Activated naive CD4-positive, alpha-beta T cell treated with anti-CD3 and anti-CD28 coated beads, Interleukin-2, amount 50 U/mL, for 24 hours (primary cell): ENCODE measurements at regions not wholly inside any gene's neighbourhood (a gene's known extent, or its start where the extent isn't known, plus 50 kb on each side); places are given as distances from the start of the nearest gene placed in this dataset.
"Not testable (repeated sequence)": the region's sequence is repeated elsewhere in the genome, so short reads cannot be mapped to it uniquely, and the experiment has no call there.

Experiments used
- H3K27ac Mint-ChIP-seq: one replicate; pipeline ENCODE4 v1.8.0; 2021; ENCODE audit warnings: mild to moderate bottlenecking, mixed read lengths
- H3K27me3 Mint-ChIP-seq: one replicate; pipeline ENCODE4 v1.8.0; 2021; ENCODE audit warnings: mixed read lengths
- H3K36me3 Mint-ChIP-seq: one replicate; pipeline ENCODE4 v1.8.0; 2021; ENCODE audit warnings: mixed read lengths
- H3K4me1 Mint-ChIP-seq: one replicate; pipeline ENCODE4 v1.8.0; 2021; ENCODE audit warnings: mixed read lengths
- H3K4me3 Mint-ChIP-seq: one replicate; pipeline ENCODE4 v1.8.0; 2021; ENCODE audit warnings: mild to moderate bottlenecking, mixed read lengths
- H3K9me3 Mint-ChIP-seq: one replicate; pipeline ENCODE4 v1.8.0; 2021; ENCODE audit warnings: mixed read lengths

GRCh38 chr7:3167551-3167950, 123.9 kb upstream of the CARD11 start:
- H3K9me3 Mint-ChIP-seq: no peaks in the 10 kb centered on the region
- no peak overlapping the region for H3K4me3 Mint-ChIP-seq
- no peaks in the 10 kb centered on the region for H3K36me3 Mint-ChIP-seq
- no peak overlapping the region for H3K27ac Mint-ChIP-seq
- H3K4me1 Mint-ChIP-seq: no peaks in the 10 kb centered on the region
- peaks cover 1% of the 10 kb centered on the region for H3K27me3 Mint-ChIP-seq

- Mint-ChIP-seq H3K27ac (no peak overlapping the region), H3K4me3 (no peak overlapping the region), H3K36me3 (no peaks in the 10 kb centered on the region), H3K4me1 (no peaks in the 10 kb centered on the region), H3K9me3 (no peaks in the 10 kb centered on the region), H3K27me3 (peaks cover 1% of the 10 kb centered on the region)
Observed at GRCh38 chr7:3168370-3168769, 124.7 kb upstream of the CARD11 start.

GRCh38 chr7:3168869-3169268, 125.2 kb upstream of the CARD11 start:
- H3K27ac Mint-ChIP-seq: no peak overlapping the region
- no peaks in the 10 kb centered on the region for H3K9me3 Mint-ChIP-seq
- peaks cover 1% of the 10 kb centered on the region for H3K27me3 Mint-ChIP-seq
- H3K36me3 Mint-ChIP-seq: no peaks in the 10 kb centered on the region
- H3K4me1 Mint-ChIP-seq: no peaks in the 10 kb centered on the region
- no peak overlapping the region for H3K4me3 Mint-ChIP-seq

GRCh38 chr7:3172768-3173280, 128.2 kb upstream of the SDK1 start:
- Mint-ChIP-seq H3K27me3 (peaks cover 1% of the 10 kb centered on the region), H3K4me3 (no peak overlapping the region), H3K36me3 (no peaks in the 10 kb centered on the region), H3K9me3 (no peaks in the 10 kb centered on the region), H3K4me1 (no peaks in the 10 kb centered on the region), H3K27ac (no peak overlapping the region)

- Mint-ChIP-seq H3K36me3 (no peaks in the 10 kb centered on the region), H3K4me1 (no peaks in the 10 kb centered on the region), H3K27ac (no peak overlapping the region), H3K4me3 (no peak overlapping the region), H3K9me3 (no peaks in the 10 kb centered on the region), H3K27me3 (no peaks in the 10 kb centered on the region)
Observed at GRCh38 chr7:3174515-3175284, 126.4 kb upstream of the SDK1 start.

- H3K27me3 Mint-ChIP-seq: no peaks in the 10 kb centered on the region
- H3K9me3 Mint-ChIP-seq: no peaks in the 10 kb centered on the region
- H3K4me3 Mint-ChIP-seq: no peak overlapping the region
- H3K27ac Mint-ChIP-seq: no peak overlapping the region
- H3K36me3 Mint-ChIP-seq: no peaks in the 10 kb centered on the region
- H3K4me1 Mint-ChIP-seq: no peaks in the 10 kb centered on the region
Observed at GRCh38 chr7:3175285-3175902, 125.7 kb upstream of the SDK1 start.

- H3K27me3 Mint-ChIP-seq: no peaks in the 10 kb centered on the region
- H3K36me3 Mint-ChIP-seq: no peaks in the 10 kb centered on the region
- H3K9me3 Mint-ChIP-seq: no peaks in the 10 kb centered on the region
- no peak overlapping the region for H3K27ac Mint-ChIP-seq
- H3K4me1 Mint-ChIP-seq: no peaks in the 10 kb centered on the region
- no peak overlapping the region for H3K4me3 Mint-ChIP-seq
Observed at GRCh38 chr7:3176112-3177000, 124.7 kb upstream of the SDK1 start.

GRCh38 chr7:3177271-3177670, 123.8 kb upstream of the SDK1 start:
- Mint-ChIP-seq H3K9me3 (no peaks in the 10 kb centered on the region), H3K27ac (no peak overlapping the region), H3K4me3 (no peak overlapping the region), H3K27me3 (no peaks in the 10 kb centered on the region), H3K4me1 (no peaks in the 10 kb centered on the region), H3K36me3 (no peaks in the 10 kb centered on the region)

- H3K4me1 Mint-ChIP-seq: no peaks in the 10 kb centered on the region
- H3K4me3 Mint-ChIP-seq: no peak overlapping the region
- no peaks in the 10 kb centered on the region for H3K9me3 Mint-ChIP-seq
- H3K36me3 Mint-ChIP-seq: no peaks in the 10 kb centered on the region
- H3K27ac Mint-ChIP-seq: no peak overlapping the region
- no peaks in the 10 kb centered on the region for H3K27me3 Mint-ChIP-seq
Observed at GRCh38 chr7:3179456-3179855, 121.6 kb upstream of the SDK1 start.

- H3K4me3 Mint-ChIP-seq: no peak overlapping the region
- H3K4me1 Mint-ChIP-seq: no peaks in the 10 kb centered on the region
- H3K27ac Mint-ChIP-seq: no peak overlapping the region
- H3K9me3 Mint-ChIP-seq: no peaks in the 10 kb centered on the region
- no peaks in the 10 kb centered on the region for H3K36me3 Mint-ChIP-seq
- no peaks in the 10 kb centered on the region for H3K27me3 Mint-ChIP-seq
Observed at GRCh38 chr7:3180604-3181003, 120.4 kb upstream of the SDK1 start.

- H3K36me3 Mint-ChIP-seq, H3K4me1 Mint-ChIP-seq, H3K4me3 Mint-ChIP-seq, H3K9me3 Mint-ChIP-seq, H3K27ac Mint-ChIP-seq, H3K27me3 Mint-ChIP-seq: not testable (repeated sequence)
Observed at GRCh38 chr7:3182055-3182454, 119.0 kb upstream of the SDK1 start.

GRCh38 chr7:3187444-3188040, 113.5 kb upstream of the SDK1 start:
- H3K4me3 Mint-ChIP-seq: no peak overlapping the region
- no peaks in the 10 kb centered on the region for H3K4me1 Mint-ChIP-seq
- H3K27me3 Mint-ChIP-seq: no peaks in the 10 kb centered on the region
- no peaks in the 10 kb centered on the region for H3K36me3 Mint-ChIP-seq
- H3K27ac Mint-ChIP-seq: no peak overlapping the region
- H3K9me3 Mint-ChIP-seq: no peaks in the 10 kb centered on the region

- no peak overlapping the region for H3K27ac Mint-ChIP-seq
- no peak overlapping the region for H3K4me3 Mint-ChIP-seq
- no peaks in the 10 kb centered on the region for H3K9me3 Mint-ChIP-seq
- H3K4me1 Mint-ChIP-seq: no peaks in the 10 kb centered on the region
- H3K27me3 Mint-ChIP-seq: no peaks in the 10 kb centered on the region
- H3K36me3 Mint-ChIP-seq: no peaks in the 10 kb centered on the region
Observed at GRCh38 chr7:3188946-3189345, 112.1 kb upstream of the SDK1 start.

- H3K27ac Mint-ChIP-seq: peak overlapping the region; percentile 36
- no peaks in the 10 kb centered on the region for H3K27me3 Mint-ChIP-seq
- no peaks in the 10 kb centered on the region for H3K4me1 Mint-ChIP-seq
Observed at GRCh38 chr7:3191548-3191947, 109.5 kb upstream of the SDK1 start.

GRCh38 chr7:3192669-3193068, 108.4 kb upstream of the SDK1 start:
- Mint-ChIP-seq H3K27ac (no peak overlapping the region), H3K4me3 (no peak overlapping the region), H3K4me1 (no peaks in the 10 kb centered on the region), H3K36me3 (no peaks in the 10 kb centered on the region), H3K27me3 (peaks cover 2% of the 10 kb centered on the region), H3K9me3 (no peaks in the 10 kb centered on the region)

More at GRCh38 chr7:3191548-3191947, 109.5 kb upstream of the SDK1 start:
- Mint-ChIP-seq H3K36me3 (no peaks in the 10 kb centered on the region), H3K9me3 (no peaks in the 10 kb centered on the region), H3K4me3 (no peak overlapping the region)
